Progenitor cell of endocrine pancreas (in vitro differentiated cells): ENCODE measurements at regions not wholly inside any gene's neighbourhood (a gene's known extent, or its start where the extent isn't known, plus 50 kb on each side); places are given as distances from the start of the nearest gene placed in this dataset.
A peak's percentile ranks its signal among the peaks of the same experiment; 100 is the strongest.
"Not testable (repeated sequence)": the region's sequence is repeated elsewhere in the genome, so short reads cannot be mapped to it uniquely, and the experiment has no call there.

Experiments used
- DNase-seq: peaks from one replicate; pipeline ENCODE4 v3.0.0; 2021; ENCODE audit warnings: low spot score; ENCODE audit not compliant: unreplicated experiment
- H3K27ac Mint-ChIP-seq: 2 replicates; pipeline ENCODE4 v1.8.0; 2021; ENCODE audit warnings: mild to moderate bottlenecking, moderate library complexity, mixed read lengths
- H3K27me3 Mint-ChIP-seq: 2 replicates; pipeline ENCODE4 v1.8.0; 2021; ENCODE audit warnings: mixed read lengths
- H3K36me3 Mint-ChIP-seq: 2 replicates; pipeline ENCODE4 v1.8.0; 2022; ENCODE audit warnings: mixed read lengths; ENCODE audit not compliant: insufficient read depth
- H3K4me1 Mint-ChIP-seq: 2 replicates; pipeline ENCODE4 v1.8.0; 2021; ENCODE audit warnings: low read depth, mixed read lengths
- H3K4me3 Mint-ChIP-seq: 2 replicates; pipeline ENCODE4 v1.8.0; 2021; ENCODE audit warnings: low read depth, mild to moderate bottlenecking, moderate library complexity, mixed read lengths
- H3K9me3 Mint-ChIP-seq: 2 replicates; pipeline ENCODE4 v1.8.0; 2021; ENCODE audit warnings: low read depth, mixed read lengths
- CTCF ChIP-seq: fragments of 200-600 bp; sonication (generic); IDR thresholded peaks from one replicate; pipeline ENCODE4 v1.5.0; 2021; ENCODE audit warnings: antibody characterized with exemption, mild to moderate bottlenecking; ENCODE audit not compliant: unreplicated experiment

GRCh38 chr22:46030231-46030880, 53.4 kb upstream of the WNT7B start:
- H3K27ac Mint-ChIP-seq: no peak overlapping the region
- no peak for TF ChIP-seq CTCF
- no peak overlapping the region for H3K4me3 Mint-ChIP-seq
- H3K9me3 Mint-ChIP-seq: no peaks in the 10 kb centered on the region
- H3K27me3 Mint-ChIP-seq: peaks cover 43% of the 10 kb centered on the region
- no peaks in the 10 kb centered on the region for H3K36me3 Mint-ChIP-seq
- H3K4me1 Mint-ChIP-seq: peaks cover 4% of the 10 kb centered on the region
- DNase-seq: no peak

- H3K4me3 Mint-ChIP-seq: no peak overlapping the region
- no peak overlapping the region for H3K27ac Mint-ChIP-seq
- no peak for TF ChIP-seq CTCF
- no peak for DNase-seq
- peaks cover 4% of the 10 kb centered on the region for H3K4me1 Mint-ChIP-seq
- H3K27me3 Mint-ChIP-seq: peaks cover 36% of the 10 kb centered on the region
- H3K9me3 Mint-ChIP-seq: no peaks in the 10 kb centered on the region
- no peaks in the 10 kb centered on the region for H3K36me3 Mint-ChIP-seq
Measured at GRCh38 chr22:46031066-46031465, 54.1 kb upstream of the WNT7B start.

- H3K4me1 Mint-ChIP-seq: peaks cover 4% of the 10 kb centered on the region
- peaks cover 31% of the 10 kb centered on the region for H3K27me3 Mint-ChIP-seq
- H3K36me3 Mint-ChIP-seq: no peaks in the 10 kb centered on the region
- TF ChIP-seq CTCF: no peak
- DNase-seq: no peak
- no peaks in the 10 kb centered on the region for H3K9me3 Mint-ChIP-seq
- no peak overlapping the region for H3K4me3 Mint-ChIP-seq
- no peak overlapping the region for H3K27ac Mint-ChIP-seq
Measured at GRCh38 chr22:46031557-46031956, 54.6 kb upstream of the WNT7B start.

GRCh38 chr22:46031965-46032851, 55.2 kb upstream of the WNT7B start:
- no peaks in the 10 kb centered on the region for H3K4me1 Mint-ChIP-seq
- no peaks in the 10 kb centered on the region for H3K36me3 Mint-ChIP-seq
- no peak for TF ChIP-seq CTCF
- peaks cover 26% of the 10 kb centered on the region for H3K27me3 Mint-ChIP-seq
- no peak for DNase-seq
- H3K27ac Mint-ChIP-seq: no peak overlapping the region
- no peaks in the 10 kb centered on the region for H3K9me3 Mint-ChIP-seq
- no peak overlapping the region for H3K4me3 Mint-ChIP-seq

- Mint-ChIP-seq H3K9me3 (no peaks in the 10 kb centered on the region), H3K4me1 (no peaks in the 10 kb centered on the region), H3K4me3 (no peak overlapping the region), H3K27ac (no peak overlapping the region), H3K36me3 (no peaks in the 10 kb centered on the region), H3K27me3 (peaks cover 18% of the 10 kb centered on the region)
- DNase-seq: no peak
- no peak for TF ChIP-seq CTCF
Measured at GRCh38 chr22:46033256-46034200, 56.6 kb upstream of the WNT7B start.

- H3K36me3 Mint-ChIP-seq, DNase-seq, H3K9me3 Mint-ChIP-seq, H3K4me1 Mint-ChIP-seq, H3K27ac Mint-ChIP-seq: not testable (repeated sequence)
- Mint-ChIP-seq H3K4me3 (peak overlapping the region; percentile 78), H3K27me3 (peaks cover 11% of the 10 kb centered on the region)
Measured at GRCh38 chr22:46034480-46034879, 57.5 kb upstream of the WNT7B start.
